Hepatocyte (in vitro differentiated cells): ENCODE measurements at regions not wholly inside any gene's neighbourhood (a gene's known extent, or its start where the extent isn't known, plus 50 kb on each side); places are given as distances from the start of the nearest gene placed in this dataset.

Experiments
- EZH2 ChIP-seq: fragments of 200-600 bp; sonication (generic); IDR thresholded peaks from 2 replicates; pipeline ENCODE4 v1.6.1; 2016; ENCODE audit warnings: antibody characterized with exemption, mild to moderate bottlenecking, borderline replicate concordance
- TF ChIP-seq, protein P1 (sequence below): fragments of 200-600 bp; sonication (generic); IDR thresholded peaks from 2 replicates; pipeline ENCODE4 v1.5.1; 2016; ENCODE audit warnings: antibody characterized with exemption, mild to moderate bottlenecking; ENCODE audit not compliant: poor library complexity

DNA sequence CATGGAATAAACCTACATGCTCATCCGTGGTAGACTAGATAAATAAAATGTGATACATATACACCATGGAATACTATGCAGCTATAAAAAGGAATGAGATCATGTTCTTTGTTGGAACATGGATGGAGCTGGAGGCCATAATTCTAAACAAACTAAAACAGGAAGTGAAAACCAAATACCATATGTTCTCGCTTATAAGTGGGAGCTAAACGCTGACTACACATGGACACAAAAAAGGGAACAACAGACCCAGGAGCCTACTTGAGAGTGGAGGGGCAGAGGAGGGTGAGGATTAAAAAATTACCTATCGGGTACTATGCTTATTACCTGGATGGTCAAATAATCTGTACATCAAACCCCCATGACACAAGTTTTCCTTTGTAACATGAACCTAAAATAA lies 68.7 kb upstream of the SEC61G start:
- TF ChIP-seq EZH2, result no peak
- TF ChIP-seq, protein P1, sequence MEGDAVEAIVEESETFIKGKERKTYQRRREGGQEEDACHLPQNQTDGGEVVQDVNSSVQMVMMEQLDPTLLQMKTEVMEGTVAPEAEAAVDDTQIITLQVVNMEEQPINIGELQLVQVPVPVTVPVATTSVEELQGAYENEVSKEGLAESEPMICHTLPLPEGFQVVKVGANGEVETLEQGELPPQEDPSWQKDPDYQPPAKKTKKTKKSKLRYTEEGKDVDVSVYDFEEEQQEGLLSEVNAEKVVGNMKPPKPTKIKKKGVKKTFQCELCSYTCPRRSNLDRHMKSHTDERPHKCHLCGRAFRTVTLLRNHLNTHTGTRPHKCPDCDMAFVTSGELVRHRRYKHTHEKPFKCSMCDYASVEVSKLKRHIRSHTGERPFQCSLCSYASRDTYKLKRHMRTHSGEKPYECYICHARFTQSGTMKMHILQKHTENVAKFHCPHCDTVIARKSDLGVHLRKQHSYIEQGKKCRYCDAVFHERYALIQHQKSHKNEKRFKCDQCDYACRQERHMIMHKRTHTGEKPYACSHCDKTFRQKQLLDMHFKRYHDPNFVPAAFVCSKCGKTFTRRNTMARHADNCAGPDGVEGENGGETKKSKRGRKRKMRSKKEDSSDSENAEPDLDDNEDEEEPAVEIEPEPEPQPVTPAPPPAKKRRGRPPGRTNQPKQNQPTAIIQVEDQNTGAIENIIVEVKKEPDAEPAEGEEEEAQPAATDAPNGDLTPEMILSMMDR, result no peak
